ENCODE measurements at regions not wholly inside any gene's neighbourhood (a gene's known extent, or its start where the extent isn't known, plus 50 kb on each side); places are given as distances from the start of the nearest gene placed in this dataset.

DNA sequence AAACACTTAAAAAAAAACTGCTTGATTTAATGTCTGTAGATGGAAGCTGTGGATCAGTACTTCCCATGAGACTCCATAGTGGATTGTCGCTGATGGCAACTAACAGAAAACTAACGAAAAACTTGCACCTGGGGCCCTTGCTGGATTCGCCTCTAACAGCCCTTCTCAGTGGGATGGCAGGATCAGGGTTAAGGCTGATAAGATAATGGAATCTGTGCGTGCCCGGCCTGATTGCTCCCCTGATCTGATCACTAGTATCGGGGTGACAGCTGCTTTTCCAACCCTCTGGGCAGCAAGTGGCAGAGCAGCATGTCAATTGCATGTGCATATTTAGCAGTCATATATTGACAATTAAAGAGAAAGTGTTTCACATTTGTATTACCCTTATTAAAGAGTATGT lies 185.8 kb upstream of the ELAVL2 start:
- TF ChIP-seq, protein P1, sequence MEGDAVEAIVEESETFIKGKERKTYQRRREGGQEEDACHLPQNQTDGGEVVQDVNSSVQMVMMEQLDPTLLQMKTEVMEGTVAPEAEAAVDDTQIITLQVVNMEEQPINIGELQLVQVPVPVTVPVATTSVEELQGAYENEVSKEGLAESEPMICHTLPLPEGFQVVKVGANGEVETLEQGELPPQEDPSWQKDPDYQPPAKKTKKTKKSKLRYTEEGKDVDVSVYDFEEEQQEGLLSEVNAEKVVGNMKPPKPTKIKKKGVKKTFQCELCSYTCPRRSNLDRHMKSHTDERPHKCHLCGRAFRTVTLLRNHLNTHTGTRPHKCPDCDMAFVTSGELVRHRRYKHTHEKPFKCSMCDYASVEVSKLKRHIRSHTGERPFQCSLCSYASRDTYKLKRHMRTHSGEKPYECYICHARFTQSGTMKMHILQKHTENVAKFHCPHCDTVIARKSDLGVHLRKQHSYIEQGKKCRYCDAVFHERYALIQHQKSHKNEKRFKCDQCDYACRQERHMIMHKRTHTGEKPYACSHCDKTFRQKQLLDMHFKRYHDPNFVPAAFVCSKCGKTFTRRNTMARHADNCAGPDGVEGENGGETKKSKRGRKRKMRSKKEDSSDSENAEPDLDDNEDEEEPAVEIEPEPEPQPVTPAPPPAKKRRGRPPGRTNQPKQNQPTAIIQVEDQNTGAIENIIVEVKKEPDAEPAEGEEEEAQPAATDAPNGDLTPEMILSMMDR (IDR thresholded peaks at IDR 0.05) = no peak
- TF ChIP-seq POLR2AphosphoS5 (IDR thresholded peaks at IDR 0.05) = no peak
